OCI-LY1 (cell line): ENCODE measurements at regions not wholly inside any gene's neighbourhood (a gene's known extent, or its start where the extent isn't known, plus 50 kb on each side); places are given as distances from the start of the nearest gene placed in this dataset.

Experiments used
- EZH2 ChIP-seq: fragments of 200-600 bp; sonication (generic), shearing (Covaris generic); IDR thresholded peaks from 2 replicates; pipeline ENCODE4 v1.8.0; 2017; ENCODE audit warnings: borderline replicate concordance, mixed run types, mild to moderate bottlenecking, antibody characterized with exemption, low read length, moderate library complexity, mixed read lengths
- TF ChIP-seq, protein P1 (sequence below): fragments of 200-600 bp; sonication (generic), shearing (Covaris generic); IDR thresholded peaks from 2 replicates; pipeline ENCODE4 v1.5.1; 2017; ENCODE audit warnings: mild to moderate bottlenecking, antibody characterized with exemption, low read length, moderate library complexity, mixed read lengths

DNA sequence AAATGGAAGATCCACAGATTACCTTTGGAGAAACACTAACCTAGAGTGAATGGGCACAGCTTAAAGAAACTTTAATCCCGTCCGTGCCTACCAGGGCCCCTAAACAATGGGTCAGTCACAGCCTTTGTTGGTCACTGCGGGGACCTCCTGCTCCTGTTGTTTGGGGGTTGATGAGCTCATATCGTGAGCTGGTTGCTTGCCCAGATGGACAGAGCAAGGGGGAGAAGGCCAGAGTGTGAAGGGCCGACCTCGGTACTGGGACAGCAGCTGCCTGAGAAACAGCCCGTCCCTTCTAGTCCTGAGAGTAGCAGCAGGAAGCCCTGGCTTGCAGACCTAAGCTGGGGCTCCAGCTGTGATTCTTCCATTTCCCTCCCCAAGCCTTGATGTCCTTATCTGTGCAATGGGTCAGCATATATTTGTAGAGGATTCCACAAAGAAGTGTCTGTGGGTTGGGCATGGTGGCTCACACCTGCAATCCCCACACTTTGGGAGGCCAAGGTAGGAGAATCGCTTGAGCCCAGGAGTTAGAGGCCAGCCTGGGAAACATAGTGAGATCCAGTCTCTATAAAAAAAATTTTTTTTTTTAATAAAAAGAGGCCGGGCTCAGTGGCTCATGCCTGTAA lies 69.6 kb upstream of the SLC34A2 start:
- TF ChIP-seq, protein P1, sequence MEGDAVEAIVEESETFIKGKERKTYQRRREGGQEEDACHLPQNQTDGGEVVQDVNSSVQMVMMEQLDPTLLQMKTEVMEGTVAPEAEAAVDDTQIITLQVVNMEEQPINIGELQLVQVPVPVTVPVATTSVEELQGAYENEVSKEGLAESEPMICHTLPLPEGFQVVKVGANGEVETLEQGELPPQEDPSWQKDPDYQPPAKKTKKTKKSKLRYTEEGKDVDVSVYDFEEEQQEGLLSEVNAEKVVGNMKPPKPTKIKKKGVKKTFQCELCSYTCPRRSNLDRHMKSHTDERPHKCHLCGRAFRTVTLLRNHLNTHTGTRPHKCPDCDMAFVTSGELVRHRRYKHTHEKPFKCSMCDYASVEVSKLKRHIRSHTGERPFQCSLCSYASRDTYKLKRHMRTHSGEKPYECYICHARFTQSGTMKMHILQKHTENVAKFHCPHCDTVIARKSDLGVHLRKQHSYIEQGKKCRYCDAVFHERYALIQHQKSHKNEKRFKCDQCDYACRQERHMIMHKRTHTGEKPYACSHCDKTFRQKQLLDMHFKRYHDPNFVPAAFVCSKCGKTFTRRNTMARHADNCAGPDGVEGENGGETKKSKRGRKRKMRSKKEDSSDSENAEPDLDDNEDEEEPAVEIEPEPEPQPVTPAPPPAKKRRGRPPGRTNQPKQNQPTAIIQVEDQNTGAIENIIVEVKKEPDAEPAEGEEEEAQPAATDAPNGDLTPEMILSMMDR: no peak
- no peak for TF ChIP-seq EZH2
